GM21360 (cell line): ENCODE measurements at regions not wholly inside any gene's neighbourhood (a gene's known extent, or its start where the extent isn't known, plus 50 kb on each side); places are given as distances from the start of the nearest gene placed in this dataset.

Experiments used
- ATAC-seq: cut with Tn5 transposase; IDR thresholded peaks from one replicate; pipeline ENCODE4 v1.9.1; 2021; ENCODE audit warnings: mild to moderate bottlenecking, moderate library complexity; ENCODE audit not compliant: unreplicated experiment

- no peak for ATAC-seq
These were observed 277.6 kb downstream of the BTG1 start for GRCh38 chr12:91868054-91868453.

GRCh38 chr12:91866566-91866965 is 279.1 kb downstream of the BTG1 start:
- ATAC-seq, result no peak

- ATAC-seq, result no peak
These were observed 281.9 kb downstream of the BTG1 start for GRCh38 chr12:91863702-91864101.

GRCh38 chr12:91861554-91861953 is 284.1 kb downstream of the BTG1 start:
- ATAC-seq, result no peak

GRCh38 chr12:91859347-91859746 is 286.3 kb downstream of the BTG1 start:
- no peak for ATAC-seq

GRCh38 chr12:91857813-91858542 is 287.7 kb downstream of the BTG1 start:
- no peak for ATAC-seq

- ATAC-seq, result no peak
These were observed 290.9 kb downstream of the BTG1 start for GRCh38 chr12:91854725-91855124.

- no peak for ATAC-seq
These were observed 292.1 kb downstream of the BTG1 start for GRCh38 chr12:91853350-91854127.

GRCh38 chr12:91852634-91853033 is 293.0 kb downstream of the BTG1 start:
- ATAC-seq, result no peak

GRCh38 chr12:91851741-91852477 is 293.7 kb downstream of the BTG1 start:
- ATAC-seq, result no peak

- ATAC-seq, result no peak
These were observed 299.1 kb downstream of the BTG1 start for GRCh38 chr12:91846466-91847055.

- no peak for ATAC-seq
These were observed 300.3 kb downstream of the BTG1 start for GRCh38 chr12:91845365-91845764.

- ATAC-seq, result no peak
These were observed 303.8 kb downstream of the BTG1 start for GRCh38 chr12:91841822-91842221.

- ATAC-seq, result no peak
These were observed 308.9 kb downstream of the BTG1 start for GRCh38 chr12:91836696-91837095.

GRCh38 chr12:91836264-91836663 is 309.4 kb downstream of the BTG1 start:
- no peak for ATAC-seq

- no peak for ATAC-seq
These were observed 310.0 kb downstream of the BTG1 start for GRCh38 chr12:91835693-91836092.

GRCh38 chr12:91833780-91834359 is 311.8 kb downstream of the BTG1 start:
- ATAC-seq, result peak; percentile 54

- ATAC-seq, result no peak
These were observed 319.6 kb downstream of the BTG1 start for GRCh38 chr12:91825999-91826398.

- ATAC-seq, result no peak
These were observed 320.7 kb downstream of the BTG1 start for GRCh38 chr12:91824991-91825390.

- ATAC-seq, result no peak
These were observed 326.6 kb downstream of the BTG1 start for GRCh38 chr12:91819132-91819447.
